ENCODE measurements at regions not wholly inside any gene's neighbourhood (a gene's known extent, or its start where the extent isn't known, plus 50 kb on each side); places are given as distances from the start of the nearest gene placed in this dataset.

DNA sequence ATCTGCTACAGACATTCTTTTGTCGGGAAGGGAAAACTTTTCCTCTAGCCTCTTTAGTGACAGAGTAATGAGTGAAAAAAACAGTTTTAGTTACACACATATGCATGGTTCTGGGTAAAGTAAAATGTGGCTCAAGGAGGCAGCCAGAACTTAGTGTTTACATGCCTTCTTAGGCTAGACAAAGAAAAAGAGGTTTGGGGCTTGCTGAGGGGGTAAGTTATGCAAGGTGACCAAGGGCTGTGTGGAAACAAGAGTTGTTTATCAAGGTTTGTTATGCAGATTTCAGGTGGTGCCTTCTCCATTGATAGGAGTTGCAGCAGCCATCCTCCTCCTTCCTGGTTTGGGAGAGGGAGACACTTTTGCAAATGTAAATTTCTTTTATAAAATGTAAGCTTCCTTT, 66.5 kb upstream of the RAB3GAP2 start:
- Histone ChIP-seq H3K9me2 (ENCODE audit: insufficient read depth, low read length) (no peaks in the 10 kb centered on the region), H3F3A (ENCODE audit: insufficient read depth, low read length, poor library complexity, severe bottlenecking) (no peaks in the 10 kb centered on the region)

DNA sequence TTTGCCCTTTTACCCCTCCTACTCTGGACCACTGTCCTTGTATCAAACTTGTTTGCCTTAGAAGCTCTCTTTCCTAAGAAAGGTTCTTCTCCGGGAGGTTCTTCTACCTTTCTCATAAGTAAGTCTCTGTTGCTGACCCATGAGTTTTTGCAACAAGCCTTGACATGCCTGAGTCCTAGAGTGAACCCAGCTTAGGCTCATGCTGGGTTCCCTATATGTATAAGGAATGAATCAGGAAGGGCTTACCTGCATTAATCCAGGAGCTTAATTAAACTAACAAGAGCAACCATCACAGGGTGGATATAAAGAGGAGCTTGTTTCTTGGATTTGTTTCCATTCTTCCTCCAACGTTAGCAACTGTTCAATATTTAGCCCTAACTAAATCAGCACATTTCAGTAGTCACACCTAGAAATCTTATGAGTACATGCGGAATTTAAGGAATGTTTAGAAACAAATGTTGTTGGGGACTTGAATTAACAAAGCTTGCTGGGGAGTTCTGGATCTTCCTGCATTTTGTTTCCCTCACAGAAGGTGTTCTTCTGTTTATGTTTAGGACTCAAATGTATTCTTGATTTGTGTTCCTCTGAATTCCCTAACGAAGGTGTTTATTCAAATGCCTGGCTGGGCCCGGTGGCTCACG, 64.3 kb upstream of the RAB3GAP2 start:
- no peak overlapping the region for H3K27ac ChIP-seq (ENCODE audit: low read length)
- no peaks in the 10 kb centered on the region for H3K79me2 ChIP-seq (replicated peaks; ENCODE audit: insufficient read depth, low read length)
- no peak overlapping the region for H3K9ac ChIP-seq (ENCODE audit: low read length)
- H3K4me3 ChIP-seq (ENCODE audit: low read length): no peak overlapping the region
- no peaks in the 10 kb centered on the region for H3K9me3 ChIP-seq (ENCODE audit: low read length)
- H2AFZ ChIP-seq (ENCODE audit: low read depth, low read length): no peak overlapping the region
- no peaks in the 10 kb centered on the region for H3K9me2 ChIP-seq (ENCODE audit: insufficient read depth, low read length)
- H3F3A ChIP-seq (ENCODE audit: insufficient read depth, low read length, poor library complexity, severe bottlenecking): no peaks in the 10 kb centered on the region
- no peak overlapping the region for H3K4me2 ChIP-seq (ENCODE audit: low read length)
- TF ChIP-seq, protein P1, sequence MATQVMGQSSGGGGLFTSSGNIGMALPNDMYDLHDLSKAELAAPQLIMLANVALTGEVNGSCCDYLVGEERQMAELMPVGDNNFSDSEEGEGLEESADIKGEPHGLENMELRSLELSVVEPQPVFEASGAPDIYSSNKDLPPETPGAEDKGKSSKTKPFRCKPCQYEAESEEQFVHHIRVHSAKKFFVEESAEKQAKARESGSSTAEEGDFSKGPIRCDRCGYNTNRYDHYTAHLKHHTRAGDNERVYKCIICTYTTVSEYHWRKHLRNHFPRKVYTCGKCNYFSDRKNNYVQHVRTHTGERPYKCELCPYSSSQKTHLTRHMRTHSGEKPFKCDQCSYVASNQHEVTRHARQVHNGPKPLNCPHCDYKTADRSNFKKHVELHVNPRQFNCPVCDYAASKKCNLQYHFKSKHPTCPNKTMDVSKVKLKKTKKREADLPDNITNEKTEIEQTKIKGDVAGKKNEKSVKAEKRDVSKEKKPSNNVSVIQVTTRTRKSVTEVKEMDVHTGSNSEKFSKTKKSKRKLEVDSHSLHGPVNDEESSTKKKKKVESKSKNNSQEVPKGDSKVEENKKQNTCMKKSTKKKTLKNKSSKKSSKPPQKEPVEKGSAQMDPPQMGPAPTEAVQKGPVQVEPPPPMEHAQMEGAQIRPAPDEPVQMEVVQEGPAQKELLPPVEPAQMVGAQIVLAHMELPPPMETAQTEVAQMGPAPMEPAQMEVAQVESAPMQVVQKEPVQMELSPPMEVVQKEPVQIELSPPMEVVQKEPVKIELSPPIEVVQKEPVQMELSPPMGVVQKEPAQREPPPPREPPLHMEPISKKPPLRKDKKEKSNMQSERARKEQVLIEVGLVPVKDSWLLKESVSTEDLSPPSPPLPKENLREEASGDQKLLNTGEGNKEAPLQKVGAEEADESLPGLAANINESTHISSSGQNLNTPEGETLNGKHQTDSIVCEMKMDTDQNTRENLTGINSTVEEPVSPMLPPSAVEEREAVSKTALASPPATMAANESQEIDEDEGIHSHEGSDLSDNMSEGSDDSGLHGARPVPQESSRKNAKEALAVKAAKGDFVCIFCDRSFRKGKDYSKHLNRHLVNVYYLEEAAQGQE (IDR thresholded peaks at IDR 0.05; ENCODE audit: borderline replicate concordance): no peak
- TF ChIP-seq SMC3 (conservative IDR thresholded peaks at IDR 0.05; ENCODE audit: poor library complexity) (no peak), RAD21 (conservative IDR thresholded peaks at IDR 0.05) (no peak), EZH2 (IDR thresholded peaks at IDR 0.05; ENCODE audit: borderline replicate concordance, insufficient read depth, low read length, poor library complexity, severe bottlenecking) (no peak), POLR2AphosphoS5 (IDR thresholded peaks at IDR 0.05) (no peak), MXI1 (conservative IDR thresholded peaks at IDR 0.05; ENCODE audit: poor library complexity, severe bottlenecking) (no peak), TAF1 (IDR thresholded peaks at IDR 0.05; ENCODE audit: low read depth) (no peak), EP300 (conservative IDR thresholded peaks at IDR 0.05; ENCODE audit: poor library complexity, severe bottlenecking) (no peak)
- TF ChIP-seq, protein P2, sequence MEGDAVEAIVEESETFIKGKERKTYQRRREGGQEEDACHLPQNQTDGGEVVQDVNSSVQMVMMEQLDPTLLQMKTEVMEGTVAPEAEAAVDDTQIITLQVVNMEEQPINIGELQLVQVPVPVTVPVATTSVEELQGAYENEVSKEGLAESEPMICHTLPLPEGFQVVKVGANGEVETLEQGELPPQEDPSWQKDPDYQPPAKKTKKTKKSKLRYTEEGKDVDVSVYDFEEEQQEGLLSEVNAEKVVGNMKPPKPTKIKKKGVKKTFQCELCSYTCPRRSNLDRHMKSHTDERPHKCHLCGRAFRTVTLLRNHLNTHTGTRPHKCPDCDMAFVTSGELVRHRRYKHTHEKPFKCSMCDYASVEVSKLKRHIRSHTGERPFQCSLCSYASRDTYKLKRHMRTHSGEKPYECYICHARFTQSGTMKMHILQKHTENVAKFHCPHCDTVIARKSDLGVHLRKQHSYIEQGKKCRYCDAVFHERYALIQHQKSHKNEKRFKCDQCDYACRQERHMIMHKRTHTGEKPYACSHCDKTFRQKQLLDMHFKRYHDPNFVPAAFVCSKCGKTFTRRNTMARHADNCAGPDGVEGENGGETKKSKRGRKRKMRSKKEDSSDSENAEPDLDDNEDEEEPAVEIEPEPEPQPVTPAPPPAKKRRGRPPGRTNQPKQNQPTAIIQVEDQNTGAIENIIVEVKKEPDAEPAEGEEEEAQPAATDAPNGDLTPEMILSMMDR (IDR thresholded peaks at IDR 0.05; ENCODE audit: poor library complexity, severe bottlenecking): no peak
- H3K36me3 ChIP-seq (ENCODE audit: insufficient read depth, low read length): no peaks in the 10 kb centered on the region
- H3K27me3 ChIP-seq (ENCODE audit: insufficient read depth, low read depth, low read length): no peaks in the 10 kb centered on the region
- no peaks in the 10 kb centered on the region for H4K20me1 ChIP-seq (ENCODE audit: insufficient read depth)

More for the DNA sequence above, 66.5 kb upstream of the RAB3GAP2 start:
- no peak overlapping the region for H3K9ac ChIP-seq (ENCODE audit: low read length)
- no peaks in the 10 kb centered on the region for H3K27me3 ChIP-seq (ENCODE audit: insufficient read depth, low read depth, low read length)
- no peaks in the 10 kb centered on the region for H3K9me3 ChIP-seq (ENCODE audit: low read length)
- H2AFZ ChIP-seq (ENCODE audit: low read depth, low read length): no peak overlapping the region
- no peaks in the 10 kb centered on the region for H3K79me2 ChIP-seq (replicated peaks; ENCODE audit: insufficient read depth, low read length)
- H3K36me3 ChIP-seq (ENCODE audit: insufficient read depth, low read length): no peaks in the 10 kb centered on the region
- H3K4me2 ChIP-seq (ENCODE audit: low read length): no peak overlapping the region
- TF ChIP-seq EZH2 (IDR thresholded peaks at IDR 0.05; ENCODE audit: borderline replicate concordance, insufficient read depth, low read length, poor library complexity, severe bottlenecking) (no peak), MXI1 (conservative IDR thresholded peaks at IDR 0.05; ENCODE audit: poor library complexity, severe bottlenecking) (no peak)
- TF ChIP-seq, protein P1 (IDR thresholded peaks at IDR 0.05; ENCODE audit: borderline replicate concordance): no peak
- TF ChIP-seq, protein P2 (IDR thresholded peaks at IDR 0.05; ENCODE audit: poor library complexity, severe bottlenecking): no peak
- H3K27ac ChIP-seq (ENCODE audit: low read length): no peak overlapping the region
- H3K4me3 ChIP-seq (ENCODE audit: low read length): no peak overlapping the region
- no peaks in the 10 kb centered on the region for H4K20me1 ChIP-seq (ENCODE audit: insufficient read depth)
